ENCODE measurements at regions not wholly inside any gene's neighbourhood (a gene's known extent, or its start where the extent isn't known, plus 50 kb on each side); places are given as distances from the start of the nearest gene placed in this dataset.

DNA sequence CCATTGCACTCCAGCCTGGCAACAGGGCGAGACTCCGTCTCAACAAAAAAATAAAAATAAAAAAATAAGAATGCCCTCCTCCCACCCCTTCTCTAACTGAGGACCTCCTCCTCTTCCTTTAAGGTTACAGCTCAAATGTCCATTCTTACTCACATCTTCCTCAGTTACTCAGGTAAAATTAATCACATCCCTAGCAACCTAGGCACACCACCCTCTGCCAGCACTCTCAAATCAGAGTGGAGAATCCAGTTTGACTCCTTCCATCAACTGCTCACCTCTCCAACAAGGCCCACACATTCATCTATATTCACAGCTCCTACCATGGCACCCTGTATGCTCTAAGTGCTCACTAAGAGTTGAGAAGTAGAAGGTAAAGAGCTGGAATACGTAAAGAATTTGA, 254.3 kb downstream of the ZEB2 start:
- TF ChIP-seq, protein P1, sequence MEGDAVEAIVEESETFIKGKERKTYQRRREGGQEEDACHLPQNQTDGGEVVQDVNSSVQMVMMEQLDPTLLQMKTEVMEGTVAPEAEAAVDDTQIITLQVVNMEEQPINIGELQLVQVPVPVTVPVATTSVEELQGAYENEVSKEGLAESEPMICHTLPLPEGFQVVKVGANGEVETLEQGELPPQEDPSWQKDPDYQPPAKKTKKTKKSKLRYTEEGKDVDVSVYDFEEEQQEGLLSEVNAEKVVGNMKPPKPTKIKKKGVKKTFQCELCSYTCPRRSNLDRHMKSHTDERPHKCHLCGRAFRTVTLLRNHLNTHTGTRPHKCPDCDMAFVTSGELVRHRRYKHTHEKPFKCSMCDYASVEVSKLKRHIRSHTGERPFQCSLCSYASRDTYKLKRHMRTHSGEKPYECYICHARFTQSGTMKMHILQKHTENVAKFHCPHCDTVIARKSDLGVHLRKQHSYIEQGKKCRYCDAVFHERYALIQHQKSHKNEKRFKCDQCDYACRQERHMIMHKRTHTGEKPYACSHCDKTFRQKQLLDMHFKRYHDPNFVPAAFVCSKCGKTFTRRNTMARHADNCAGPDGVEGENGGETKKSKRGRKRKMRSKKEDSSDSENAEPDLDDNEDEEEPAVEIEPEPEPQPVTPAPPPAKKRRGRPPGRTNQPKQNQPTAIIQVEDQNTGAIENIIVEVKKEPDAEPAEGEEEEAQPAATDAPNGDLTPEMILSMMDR (IDR thresholded peaks at IDR 0.05 in 2 of 3, conservative IDR thresholded peaks at IDR 0.05 in 1 of 3; ENCODE audit: insufficient read depth in 2 of 3, low read depth in 1 of 3, low read length in 3 of 3) = no peak
- TF ChIP-seq CEBPB (tag; IDR thresholded peaks at IDR 0.05) (no peak), SETDB1 (IDR thresholded peaks at IDR 0.05; ENCODE audit: low read length) (no peak), CAMTA2 (CRISPR knock-in tag; conservative IDR thresholded peaks at IDR 0.05) (no peak), C11orf30 (IDR thresholded peaks at IDR 0.05; ENCODE audit: low read depth) (no peak), EP300 (IDR thresholded peaks at IDR 0.05; ENCODE audit: low read length) (no peak), FOXM1 (IDR thresholded peaks at IDR 0.05; ENCODE audit: low read depth) (no peak), FOXM1 (CRISPR knock-in tag; IDR thresholded peaks at IDR 0.05; ENCODE audit: low read depth) (no peak), FOS (IDR thresholded peaks at IDR 0.05; ENCODE audit: extremely low read depth, insufficient read length) (no peak), ZFX (CRISPR knock-in tag; IDR thresholded peaks at IDR 0.05) (no peak), YY1 (IDR thresholded peaks at IDR 0.05; ENCODE audit: borderline replicate concordance in 1 of 3, control insufficient read depth in 1 of 3, extremely low read depth in 1 of 3, insufficient read depth in 3 of 3, insufficient read length in 1 of 3, insufficient replicate concordance in 2 of 3, low read depth in 1 of 3, low read length in 2 of 3) (no peak), ZNF764 (CRISPR knock-in tag; IDR thresholded peaks at IDR 0.05; ENCODE audit: low read depth) (no peak), IRF2 (CRISPR knock-in tag; IDR thresholded peaks at IDR 0.05) (no peak)
- TF ChIP-seq, protein P2, sequence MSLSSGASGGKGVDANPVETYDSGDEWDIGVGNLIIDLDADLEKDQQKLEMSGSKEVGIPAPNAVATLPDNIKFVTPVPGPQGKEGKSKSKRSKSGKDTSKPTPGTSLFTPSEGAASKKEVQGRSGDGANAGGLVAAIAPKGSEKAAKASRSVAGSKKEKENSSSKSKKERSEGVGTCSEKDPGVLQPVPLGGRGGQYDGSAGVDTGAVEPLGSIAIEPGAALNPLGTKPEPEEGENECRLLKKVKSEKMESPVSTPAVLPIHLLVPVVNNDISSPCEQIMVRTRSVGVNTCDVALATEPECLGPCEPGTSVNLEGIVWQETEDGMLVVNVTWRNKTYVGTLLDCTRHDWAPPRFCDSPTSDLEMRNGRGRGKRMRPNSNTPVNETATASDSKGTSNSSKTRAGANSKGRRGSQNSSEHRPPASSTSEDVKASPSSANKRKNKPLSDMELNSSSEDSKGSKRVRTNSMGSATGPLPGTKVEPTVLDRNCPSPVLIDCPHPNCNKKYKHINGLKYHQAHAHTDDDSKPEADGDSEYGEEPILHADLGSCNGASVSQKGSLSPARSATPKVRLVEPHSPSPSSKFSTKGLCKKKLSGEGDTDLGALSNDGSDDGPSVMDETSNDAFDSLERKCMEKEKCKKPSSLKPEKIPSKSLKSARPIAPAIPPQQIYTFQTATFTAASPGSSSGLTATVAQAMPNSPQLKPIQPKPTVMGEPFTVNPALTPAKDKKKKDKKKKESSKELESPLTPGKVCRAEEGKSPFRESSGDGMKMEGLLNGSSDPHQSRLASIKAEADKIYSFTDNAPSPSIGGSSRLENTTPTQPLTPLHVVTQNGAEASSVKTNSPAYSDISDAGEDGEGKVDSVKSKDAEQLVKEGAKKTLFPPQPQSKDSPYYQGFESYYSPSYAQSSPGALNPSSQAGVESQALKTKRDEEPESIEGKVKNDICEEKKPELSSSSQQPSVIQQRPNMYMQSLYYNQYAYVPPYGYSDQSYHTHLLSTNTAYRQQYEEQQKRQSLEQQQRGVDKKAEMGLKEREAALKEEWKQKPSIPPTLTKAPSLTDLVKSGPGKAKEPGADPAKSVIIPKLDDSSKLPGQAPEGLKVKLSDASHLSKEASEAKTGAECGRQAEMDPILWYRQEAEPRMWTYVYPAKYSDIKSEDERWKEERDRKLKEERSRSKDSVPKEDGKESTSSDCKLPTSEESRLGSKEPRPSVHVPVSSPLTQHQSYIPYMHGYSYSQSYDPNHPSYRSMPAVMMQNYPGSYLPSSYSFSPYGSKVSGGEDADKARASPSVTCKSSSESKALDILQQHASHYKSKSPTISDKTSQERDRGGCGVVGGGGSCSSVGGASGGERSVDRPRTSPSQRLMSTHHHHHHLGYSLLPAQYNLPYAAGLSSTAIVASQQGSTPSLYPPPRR (CRISPR knock-in tag; IDR thresholded peaks at IDR 0.05; ENCODE audit: borderline replicate concordance) = no peak
